ENCODE measurements at regions not wholly inside any gene's neighbourhood (a gene's known extent, or its start where the extent isn't known, plus 50 kb on each side); places are given as distances from the start of the nearest gene placed in this dataset.

DNA sequence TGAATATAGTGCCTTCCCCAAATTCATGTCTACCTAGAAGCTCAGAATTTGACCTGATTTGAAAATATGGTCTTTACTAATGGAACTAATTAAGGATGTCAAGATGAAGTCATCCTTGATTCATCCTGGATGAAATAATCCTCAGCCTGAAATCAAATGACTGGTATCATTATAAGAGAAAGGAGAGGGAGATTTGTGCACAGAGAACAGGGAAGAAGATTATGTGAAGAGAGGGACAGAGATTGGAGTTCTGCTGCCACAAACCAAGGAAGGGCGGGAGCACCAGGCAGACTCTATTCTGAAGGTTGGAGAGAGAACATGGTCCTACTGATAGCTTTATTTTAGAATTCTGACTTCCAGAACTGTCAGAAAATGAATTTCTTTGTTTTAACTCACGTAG lies 680.9 kb upstream of the AADAT start:
- Histone ChIP-seq H3K27ac (ENCODE audit: insufficient read depth, low read depth, low read length) (no peak overlapping the region), H3K9me1 (replicated peaks; ENCODE audit: control insufficient read depth, extremely low read depth, insufficient read depth, low read length) (no peaks in the 10 kb centered on the region), H3K4me3 (replicated peaks in 1 of 3; ENCODE audit: insufficient read depth in 1 of 3, low read depth in 1 of 3, low read length in 3 of 3) (no peak overlapping the region), H3K4me1 (ENCODE audit: control insufficient read depth, extremely low read depth, insufficient read depth, low read length) (no peaks in the 10 kb centered on the region), H3K27me3 (ENCODE audit: control insufficient read depth in 2 of 2, insufficient read depth in 2 of 2, low read length in 2 of 2) (no peaks in the 10 kb centered on the region), H3K36me3 (ENCODE audit: control insufficient read depth in 2 of 2, extremely low read depth in 1 of 2, insufficient read depth in 2 of 2, low read length in 2 of 2) (no peaks in the 10 kb centered on the region), H2AFZ (ENCODE audit: low read depth, low read length) (no peak overlapping the region), H3K79me2 (ENCODE audit: control insufficient read depth, insufficient read depth, low read length) (no peaks in the 10 kb centered on the region), H4K20me1 (replicated peaks; ENCODE audit: control insufficient read depth, extremely low read depth, insufficient read depth, low read length) (no peaks in the 10 kb centered on the region), H3K9ac (replicated peaks; ENCODE audit: extremely low read depth, insufficient read depth, low read length) (no peak overlapping the region), H3K9me3 (replicated peaks; ENCODE audit: control insufficient read depth, insufficient read depth, low read length) (no peaks in the 10 kb centered on the region), H3K4me2 (ENCODE audit: insufficient read depth, low read length) (no peak overlapping the region)
- ChIA-PET POLR2A (no interaction called here), CTCF (no interaction called here)
- no peak for FAIRE-seq
- intact Hi-C loops (cut with micrococcal nuclease) (no loop called here), dilution Hi-C loops (cut with MboI; ENCODE audit: extremely low pct_ligation_motif_present, low sequenced_read_pairs) (no loop called here)
- TF ChIP-seq JUN (IDR thresholded peaks at IDR 0.05; ENCODE audit: borderline replicate concordance, insufficient read depth, insufficient read length, low read depth) (no peak), MYC (IDR thresholded peaks at IDR 0.05; ENCODE audit: low read depth, low read length) (no peak), EZH2 (IDR thresholded peaks at IDR 0.05; ENCODE audit: borderline replicate concordance, low read depth, low read length, severe bottlenecking) (no peak), POLR2A (IDR thresholded peaks at IDR 0.05; ENCODE audit: low read depth, low read length) (no peak), FOS (IDR thresholded peaks at IDR 0.05; ENCODE audit: borderline replicate concordance, insufficient read depth, low read length) (no peak), POLR2AphosphoS5 (IDR thresholded peaks at IDR 0.05; ENCODE audit: insufficient read depth, low read depth, low read length) (no peak), GATA2 (IDR thresholded peaks at IDR 0.05; ENCODE audit: insufficient read depth, insufficient read length, low read depth, low read length) (no peak)
- TF ChIP-seq, protein P1, sequence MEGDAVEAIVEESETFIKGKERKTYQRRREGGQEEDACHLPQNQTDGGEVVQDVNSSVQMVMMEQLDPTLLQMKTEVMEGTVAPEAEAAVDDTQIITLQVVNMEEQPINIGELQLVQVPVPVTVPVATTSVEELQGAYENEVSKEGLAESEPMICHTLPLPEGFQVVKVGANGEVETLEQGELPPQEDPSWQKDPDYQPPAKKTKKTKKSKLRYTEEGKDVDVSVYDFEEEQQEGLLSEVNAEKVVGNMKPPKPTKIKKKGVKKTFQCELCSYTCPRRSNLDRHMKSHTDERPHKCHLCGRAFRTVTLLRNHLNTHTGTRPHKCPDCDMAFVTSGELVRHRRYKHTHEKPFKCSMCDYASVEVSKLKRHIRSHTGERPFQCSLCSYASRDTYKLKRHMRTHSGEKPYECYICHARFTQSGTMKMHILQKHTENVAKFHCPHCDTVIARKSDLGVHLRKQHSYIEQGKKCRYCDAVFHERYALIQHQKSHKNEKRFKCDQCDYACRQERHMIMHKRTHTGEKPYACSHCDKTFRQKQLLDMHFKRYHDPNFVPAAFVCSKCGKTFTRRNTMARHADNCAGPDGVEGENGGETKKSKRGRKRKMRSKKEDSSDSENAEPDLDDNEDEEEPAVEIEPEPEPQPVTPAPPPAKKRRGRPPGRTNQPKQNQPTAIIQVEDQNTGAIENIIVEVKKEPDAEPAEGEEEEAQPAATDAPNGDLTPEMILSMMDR (IDR thresholded peaks at IDR 0.05; ENCODE audit: extremely low read depth in 1 of 2, insufficient read depth in 1 of 2, low read depth in 1 of 2, low read length in 2 of 2), result no peak
- TF ChIP-seq, protein P2, sequence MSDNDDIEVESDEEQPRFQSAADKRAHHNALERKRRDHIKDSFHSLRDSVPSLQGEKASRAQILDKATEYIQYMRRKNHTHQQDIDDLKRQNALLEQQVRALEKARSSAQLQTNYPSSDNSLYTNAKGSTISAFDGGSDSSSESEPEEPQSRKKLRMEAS (IDR thresholded peaks at IDR 0.05; ENCODE audit: insufficient read depth, insufficient read length), result no peak
- no peak for DNase-seq (ENCODE audit: low read depth, low spot score)
- BruUV-seq (replicated peaks), result no TSS peak
